OCI-LY3 (cell line): ENCODE measurements at regions not wholly inside any gene's neighbourhood (a gene's known extent, or its start where the extent isn't known, plus 50 kb on each side); places are given as distances from the start of the nearest gene placed in this dataset.
A peak's percentile ranks its signal among the peaks of the same experiment; 100 is the strongest.
"Not testable (repeated sequence)": the region's sequence is repeated elsewhere in the genome, so short reads cannot be mapped to it uniquely, and the experiment has no call there.

Experiments used
- H2AFZ ChIP-seq: fragments of 200-600, 300-600 bp; shearing (Covaris generic); 2 replicates; pipeline ENCODE4 v1.6.0; 2014; ENCODE audit warnings: antibody characterized with exemption, low read depth, low read length
- H3K27ac ChIP-seq: fragments of 200-600, 300-600 bp; sonication (generic); 2 replicates; pipeline ENCODE4 v1.5.1; 2014; ENCODE audit warnings: mild to moderate bottlenecking, low read length, moderate library complexity, mixed read lengths
- H3K27me3 ChIP-seq: fragments of 200-600, 300-600 bp; sonication (generic); 2 replicates; pipeline ENCODE4 v1.6.1; 2014; ENCODE audit warnings: low read depth, low read length, mixed read lengths
- H3K36me3 ChIP-seq: fragments of 200-600, 300-600 bp; sonication (generic); replicated peaks from 2 replicates; pipeline ENCODE3; 2014; ENCODE audit warnings: low read depth, low read length, mixed read lengths
- H3K4me1 ChIP-seq: fragments of 300-600, 200-600 bp; sonication (generic); 2 replicates; pipeline ENCODE4 v1.6.1; 2014; ENCODE audit warnings: low read length, mixed read lengths
- H3K4me2 ChIP-seq: fragments of 200-600, 300-600 bp; sonication (generic); 2 replicates; pipeline ENCODE4 v1.6.1; 2014; ENCODE audit warnings: low read length, mixed read lengths
- H3K4me3 ChIP-seq: fragments of 300-600, 200-600 bp; sonication (generic); 2 replicates; pipeline ENCODE4 v1.5.1; 2014; ENCODE audit warnings: antibody characterized with exemption, mild to moderate bottlenecking, low read length, moderate library complexity
- H3K79me2 ChIP-seq: fragments of 300-600, 200-600 bp; shearing (Covaris generic); 2 replicates; pipeline ENCODE4 v1.6.1; 2014; ENCODE audit warnings: mild to moderate bottlenecking, low read length, mixed read lengths
- H3K9ac ChIP-seq: fragments of 300-600, 200-600 bp; shearing (Covaris generic); 2 replicates; pipeline ENCODE4 v1.6.0; 2014; ENCODE audit warnings: mild to moderate bottlenecking, low read length, moderate library complexity
- H3K9me3 ChIP-seq: fragments of 200-600, 300-600 bp; shearing (Covaris generic); 2 replicates; pipeline ENCODE4 v1.6.1; 2014; ENCODE audit warnings: low read length, mixed read lengths; ENCODE audit not compliant: insufficient read depth
- H4K20me1 ChIP-seq: fragments of 200-600, 300-600 bp; sonication (generic); 2 replicates; pipeline ENCODE4 v1.6.1; 2016; ENCODE audit warnings: low read length, mixed read lengths; ENCODE audit not compliant: insufficient read depth
- CTCF ChIP-seq: fragments of 200-600, 300-600 bp; sonication (generic); IDR thresholded peaks from 2 replicates; pipeline ENCODE4 v1.5.1; 2014; ENCODE audit warnings: antibody characterized with exemption, low read length, low read depth
- EZH2phosphoT487 ChIP-seq: fragments of 200-600 bp; shearing (Covaris generic); IDR thresholded peaks from 2 replicates; pipeline ENCODE4 v1.6.1; 2018; ENCODE audit warnings: antibody characterized with exemption, mixed run types, low read depth

GRCh38 chrX:139429913-139430312 lies 100.6 kb upstream of the F9 start:
- H3K79me2 ChIP-seq: no peaks in the 10 kb centered on the region

GRCh38 chrX:139423186-139423585 lies 107.4 kb upstream of the F9 start:
- Histone ChIP-seq H3K36me3 (no peaks in the 10 kb centered on the region), H2AFZ (no peak overlapping the region), H4K20me1 (no peaks in the 10 kb centered on the region), H3K9ac (no peak overlapping the region), H3K4me2 (no peak overlapping the region), H3K4me3 (no peak overlapping the region), H3K79me2 (no peaks in the 10 kb centered on the region), H3K4me1 (no peaks in the 10 kb centered on the region), H3K9me3 (no peaks in the 10 kb centered on the region), H3K27ac (no peak overlapping the region), H3K27me3 (no peaks in the 10 kb centered on the region)
- TF ChIP-seq CTCF (no peak), EZH2phosphoT487 (no peak)

More at GRCh38 chrX:139429913-139430312, 100.6 kb upstream of the F9 start:
- Histone ChIP-seq H2AFZ (no peak overlapping the region), H3K9me3 (no peaks in the 10 kb centered on the region), H3K27ac (no peak overlapping the region), H4K20me1 (no peaks in the 10 kb centered on the region), H3K9ac (no peak overlapping the region), H3K4me3 (no peak overlapping the region), H3K27me3 (no peaks in the 10 kb centered on the region), H3K4me1 (no peaks in the 10 kb centered on the region), H3K36me3 (no peaks in the 10 kb centered on the region), H3K4me2 (no peak overlapping the region)
- TF ChIP-seq CTCF: peak; percentile 26; the same call in 1 of the 2 replicates
- TF ChIP-seq EZH2phosphoT487: no peak

GRCh38 chrX:139398258-139398657 lies 132.3 kb upstream of the F9 start:
- not testable (repeated sequence) for H4K20me1 ChIP-seq, H3K4me3 ChIP-seq, H3K36me3 ChIP-seq, H3K79me2 ChIP-seq, H3K27ac ChIP-seq, H2AFZ ChIP-seq, H3K27me3 ChIP-seq, H3K4me2 ChIP-seq, H3K9ac ChIP-seq, H3K4me1 ChIP-seq, H3K9me3 ChIP-seq

- H3K4me1 ChIP-seq: peaks cover 17% of the 10 kb centered on the region
- H3K4me3 ChIP-seq: no peak overlapping the region
- H3K9me3 ChIP-seq: no peaks in the 10 kb centered on the region
- H3K9ac ChIP-seq: no peak overlapping the region
- no peak overlapping the region for H3K4me2 ChIP-seq
- TF ChIP-seq EZH2phosphoT487 (no peak), CTCF (no peak)
- H2AFZ ChIP-seq: no peak overlapping the region
- H3K79me2 ChIP-seq: no peaks in the 10 kb centered on the region
- no peaks in the 10 kb centered on the region for H3K27me3 ChIP-seq
- no peak overlapping the region for H3K27ac ChIP-seq
- H3K36me3 ChIP-seq: no peaks in the 10 kb centered on the region
- H4K20me1 ChIP-seq: no peaks in the 10 kb centered on the region
These were observed 142.3 kb upstream of the F9 start for GRCh38 chrX:139388254-139388653.

GRCh38 chrX:139382529-139382928 lies 148.0 kb upstream of the F9 start:
- Histone ChIP-seq H3K9ac (no peak overlapping the region), H4K20me1 (no peaks in the 10 kb centered on the region), H3K79me2 (no peaks in the 10 kb centered on the region), H3K4me3 (no peak overlapping the region), H3K4me2 (no peak overlapping the region), H2AFZ (no peak overlapping the region), H3K27me3 (no peaks in the 10 kb centered on the region), H3K9me3 (no peaks in the 10 kb centered on the region), H3K27ac (no peak overlapping the region), H3K4me1 (no peaks in the 10 kb centered on the region), H3K36me3 (no peaks in the 10 kb centered on the region)
- no peak for TF ChIP-seq EZH2phosphoT487
- TF ChIP-seq CTCF: no peak

GRCh38 chrX:139376547-139376946 lies 154.0 kb upstream of the F9 start:
- H3K9me3 ChIP-seq, H3K9ac ChIP-seq, H2AFZ ChIP-seq, H3K4me3 ChIP-seq, H3K27me3 ChIP-seq, H4K20me1 ChIP-seq, H3K4me1 ChIP-seq, H3K36me3 ChIP-seq, H3K4me2 ChIP-seq, H3K27ac ChIP-seq, H3K79me2 ChIP-seq: not testable (repeated sequence)
